Adipocyte (in vitro differentiated cells): ENCODE measurements at regions not wholly inside any gene's neighbourhood (a gene's known extent, or its start where the extent isn't known, plus 50 kb on each side); places are given as distances from the start of the nearest gene placed in this dataset.
A peak's percentile ranks its signal among the peaks of the same experiment; 100 is the strongest.

Source experiments
- DNase-seq: peaks from one replicate; pipeline ENCODE4 v3.0.0-alpha.2; 2015; ENCODE audit warnings: low read depth
- H3K27me3 ChIP-seq: replicated peaks from 2 replicates; pipeline ENCODE4 v1.7.0; 2013; ENCODE audit warnings: mild to moderate bottlenecking, low read length, moderate library complexity; ENCODE audit not compliant: control insufficient read depth, insufficient read depth
- H3K36me3 ChIP-seq: 2 replicates; pipeline ENCODE4 v1.7.0; 2013; ENCODE audit warnings: low read length, mild to moderate bottlenecking, moderate library complexity; ENCODE audit not compliant: control insufficient read depth, insufficient read depth, severe bottlenecking
- H3K4me1 ChIP-seq: 2 replicates; pipeline ENCODE4 v1.7.0; 2013; ENCODE audit warnings: mild to moderate bottlenecking, low read length, moderate library complexity; ENCODE audit not compliant: control insufficient read depth, insufficient read depth
- H3K4me3 ChIP-seq: 2 replicates; pipeline ENCODE4 v1.7.0; 2013; ENCODE audit warnings: mild to moderate bottlenecking, low read length, moderate library complexity
- H3K9ac ChIP-seq: 2 replicates; pipeline ENCODE4 v1.7.0; 2013; ENCODE audit warnings: mild to moderate bottlenecking, low read length, moderate library complexity
- H3K9me3 ChIP-seq: 2 replicates; pipeline ENCODE4 v1.7.0; 2013; ENCODE audit warnings: mild to moderate bottlenecking, low read length, moderate library complexity; ENCODE audit not compliant: control insufficient read depth

GRCh38 chr20:54366669-54367344, 108.6 kb upstream of the DOK5 start:
- no peak overlapping the region for H3K9ac ChIP-seq
- no peak for DNase-seq
- H3K36me3 ChIP-seq, result no peaks in the 10 kb centered on the region
- no peaks in the 10 kb centered on the region for H3K9me3 ChIP-seq
- no peaks in the 10 kb centered on the region for H3K4me1 ChIP-seq
- H3K27me3 ChIP-seq, result no peaks in the 10 kb centered on the region
- no peak overlapping the region for H3K4me3 ChIP-seq

- no peak overlapping the region for H3K4me3 ChIP-seq
- DNase-seq, result peak; percentile 12
- H3K27me3 ChIP-seq, result no peaks in the 10 kb centered on the region
- H3K9ac ChIP-seq, result no peak overlapping the region
- H3K9me3 ChIP-seq, result peaks cover 5% of the 10 kb centered on the region
- H3K4me1 ChIP-seq, result no peaks in the 10 kb centered on the region
- H3K36me3 ChIP-seq, result no peaks in the 10 kb centered on the region
Measured at GRCh38 chr20:54368570-54368969, 106.8 kb upstream of the DOK5 start.

GRCh38 chr20:54372313-54372712, 103.1 kb upstream of the DOK5 start:
- Histone ChIP-seq H3K4me1 (no peaks in the 10 kb centered on the region), H3K9ac (no peak overlapping the region), H3K4me3 (no peak overlapping the region), H3K9me3 (peaks cover 5% of the 10 kb centered on the region), H3K27me3 (no peaks in the 10 kb centered on the region), H3K36me3 (no peaks in the 10 kb centered on the region)
- no peak for DNase-seq

- Histone ChIP-seq H3K4me1 (no peaks in the 10 kb centered on the region), H3K9me3 (no peaks in the 10 kb centered on the region), H3K36me3 (no peaks in the 10 kb centered on the region), H3K9ac (no peak overlapping the region), H3K4me3 (no peak overlapping the region), H3K27me3 (peaks cover 3% of the 10 kb centered on the region)
- no peak for DNase-seq
Measured at GRCh38 chr20:54377992-54378773, 97.2 kb upstream of the DOK5 start.

- H3K9me3 ChIP-seq, result no peaks in the 10 kb centered on the region
Measured at GRCh38 chr20:54379893-54380584, 95.4 kb upstream of the DOK5 start.

GRCh38 chr20:54382419-54382818, 93.0 kb upstream of the DOK5 start:
- H3K4me1 ChIP-seq, result no peaks in the 10 kb centered on the region
- no peak overlapping the region for H3K9ac ChIP-seq
- H3K36me3 ChIP-seq, result no peaks in the 10 kb centered on the region
- no peak overlapping the region for H3K4me3 ChIP-seq
- H3K9me3 ChIP-seq, result no peaks in the 10 kb centered on the region
- H3K27me3 ChIP-seq, result peaks cover 3% of the 10 kb centered on the region
- no peak for DNase-seq

More at GRCh38 chr20:54379893-54380584, 95.4 kb upstream of the DOK5 start:
- Histone ChIP-seq H3K4me3 (no peak overlapping the region), H3K27me3 (peaks cover 3% of the 10 kb centered on the region), H3K4me1 (no peaks in the 10 kb centered on the region), H3K36me3 (no peaks in the 10 kb centered on the region), H3K9ac (no peak overlapping the region)
- no peak for DNase-seq

GRCh38 chr20:54385746-54386145, 89.6 kb upstream of the DOK5 start:
- no peak for DNase-seq
- H3K27me3 ChIP-seq, result peaks cover 7% of the 10 kb centered on the region
- H3K4me3 ChIP-seq, result no peak overlapping the region
- no peaks in the 10 kb centered on the region for H3K36me3 ChIP-seq
- H3K9me3 ChIP-seq, result no peaks in the 10 kb centered on the region
- H3K9ac ChIP-seq, result no peak overlapping the region
- H3K4me1 ChIP-seq, result peaks cover 14% of the 10 kb centered on the region

- Histone ChIP-seq H3K9me3 (no peaks in the 10 kb centered on the region), H3K4me3 (no peak overlapping the region), H3K36me3 (no peaks in the 10 kb centered on the region), H3K27me3 (peaks cover 4% of the 10 kb centered on the region), H3K9ac (no peak overlapping the region), H3K4me1 (peaks cover 14% of the 10 kb centered on the region)
- DNase-seq, result no peak
Measured at GRCh38 chr20:54389596-54390280, 85.7 kb upstream of the DOK5 start.

- Histone ChIP-seq H3K36me3 (no peaks in the 10 kb centered on the region), H3K9ac (no peak overlapping the region), H3K9me3 (no peaks in the 10 kb centered on the region), H3K27me3 (no peaks in the 10 kb centered on the region), H3K4me3 (no peak overlapping the region), H3K4me1 (no peaks in the 10 kb centered on the region)
- peak; percentile 1 for DNase-seq
Measured at GRCh38 chr20:54397292-54398140, 77.9 kb upstream of the DOK5 start.

- Histone ChIP-seq H3K9me3 (no peaks in the 10 kb centered on the region), H3K36me3 (no peaks in the 10 kb centered on the region), H3K27me3 (no peaks in the 10 kb centered on the region), H3K4me3 (no peak overlapping the region), H3K9ac (no peak overlapping the region), H3K4me1 (no peaks in the 10 kb centered on the region)
- no peak for DNase-seq
Measured at GRCh38 chr20:54398814-54399213, 76.6 kb upstream of the DOK5 start.
